Inferior parietal cortex (tissue), 1 donor: ENCODE measurements at regions not wholly inside any gene's neighbourhood (a gene's known extent, or its start where the extent isn't known, plus 50 kb on each side); places are given as distances from the start of the nearest gene placed in this dataset.
"Not testable (repeated sequence)": the region's sequence is repeated elsewhere in the genome, so short reads cannot be mapped to it uniquely, and the experiment has no call there.

ENCODE experiments used
- DNase-seq: peaks from one replicate; pipeline ENCODE4 v3.0.0-alpha.2; 2016; ENCODE audit errors: extremely low spot score

DNA sequence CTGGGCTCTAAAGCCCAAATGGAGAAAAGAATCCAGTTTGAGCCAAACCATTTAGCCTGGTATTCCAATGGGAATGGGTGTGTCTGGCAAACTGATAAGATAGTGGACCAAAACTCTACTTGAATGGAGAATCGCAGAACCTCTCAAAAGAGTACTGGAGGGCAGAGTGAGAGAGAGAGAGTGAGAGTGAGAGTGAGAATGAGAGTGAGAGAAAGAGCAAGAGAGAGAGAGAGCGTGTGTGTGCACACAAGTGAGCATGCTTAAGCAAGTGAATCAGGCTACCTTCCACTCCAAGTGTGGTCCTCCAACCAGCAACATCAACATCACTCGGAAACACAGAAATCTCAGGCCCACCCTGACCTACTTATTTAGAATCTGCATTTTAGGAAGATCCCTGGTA, 58.8 kb downstream of the UQCRFS1 start:
- no peak for DNase-seq

DNA sequence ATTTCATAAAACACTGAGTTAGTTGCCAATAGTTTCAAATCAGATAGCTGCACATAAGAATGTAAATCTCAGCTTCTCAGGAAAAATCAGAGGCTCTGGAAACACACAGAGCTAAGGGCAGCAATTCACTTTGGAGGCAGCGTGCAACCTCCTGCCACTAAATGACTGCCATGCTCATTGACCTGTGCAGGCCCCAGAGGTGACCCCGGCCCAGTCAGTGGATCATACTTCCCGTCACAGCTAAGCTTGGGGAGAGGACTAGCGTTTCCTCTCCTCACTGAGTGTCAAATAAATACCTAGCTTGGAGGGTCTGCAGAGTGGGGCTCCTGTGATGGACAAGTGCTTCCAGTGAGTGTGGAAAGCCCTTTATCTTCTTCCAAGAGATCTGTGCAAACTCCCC, 67.2 kb downstream of the UQCRFS1 start:
- no peak for DNase-seq

DNA sequence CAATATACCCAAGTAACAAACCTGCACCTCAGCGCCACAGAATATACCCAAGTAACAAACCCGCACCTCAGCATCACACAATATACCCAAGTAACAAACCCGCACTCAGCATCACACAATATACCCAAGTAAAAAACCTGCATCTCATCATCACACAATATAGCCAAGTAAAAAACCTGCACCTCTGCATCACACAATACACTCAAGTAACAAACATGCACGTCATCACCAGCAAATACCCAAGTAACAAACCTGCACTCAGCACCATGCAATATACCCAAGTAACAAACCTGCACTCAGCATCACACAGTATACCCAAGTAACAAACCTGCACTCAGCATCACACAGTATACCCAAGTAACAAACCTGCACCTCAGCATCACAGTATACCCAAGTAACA, 69.8 kb downstream of the UQCRFS1 start:
- DNase-seq, result no peak

DNA sequence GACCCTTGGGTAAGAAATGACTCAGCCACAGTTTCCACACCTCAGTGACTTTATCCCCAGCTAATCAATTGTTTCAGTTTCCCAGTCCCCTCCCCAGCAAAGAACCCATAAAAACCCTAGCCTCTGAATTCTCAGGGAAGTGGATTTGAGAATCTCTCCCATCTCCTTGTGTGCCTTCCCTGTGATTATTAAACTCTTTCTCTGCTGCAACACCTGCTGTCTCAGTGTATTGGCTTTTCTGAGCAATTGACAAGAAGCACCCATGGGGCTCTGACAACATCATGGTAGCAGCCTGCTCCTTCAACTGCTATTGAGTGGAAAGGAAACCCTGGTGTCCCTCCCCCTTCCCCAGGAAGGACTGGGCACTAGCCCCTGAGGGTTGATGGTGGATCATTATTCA, 73.7 kb downstream of the UQCRFS1 start:
- DNase-seq, result no peak

DNA sequence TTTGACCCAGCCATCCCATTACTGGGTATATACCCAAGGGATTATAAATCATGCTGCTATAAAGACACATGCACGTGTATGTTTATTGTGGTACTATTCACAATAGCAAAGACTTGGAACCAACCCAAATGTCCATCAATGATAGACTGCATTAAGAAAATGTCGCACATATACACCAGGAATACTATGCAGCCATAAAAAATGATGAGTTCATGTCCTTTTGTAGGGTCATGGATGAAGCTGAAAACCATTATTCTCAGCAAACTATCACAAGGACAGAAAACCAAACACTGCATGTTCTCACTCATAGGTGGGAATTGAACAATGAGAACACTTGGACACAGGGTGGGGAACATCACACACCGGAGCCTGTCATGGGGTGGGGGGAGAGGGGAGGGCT, 74.7 kb downstream of the UQCRFS1 start:
- not testable (repeated sequence) for DNase-seq

DNA sequence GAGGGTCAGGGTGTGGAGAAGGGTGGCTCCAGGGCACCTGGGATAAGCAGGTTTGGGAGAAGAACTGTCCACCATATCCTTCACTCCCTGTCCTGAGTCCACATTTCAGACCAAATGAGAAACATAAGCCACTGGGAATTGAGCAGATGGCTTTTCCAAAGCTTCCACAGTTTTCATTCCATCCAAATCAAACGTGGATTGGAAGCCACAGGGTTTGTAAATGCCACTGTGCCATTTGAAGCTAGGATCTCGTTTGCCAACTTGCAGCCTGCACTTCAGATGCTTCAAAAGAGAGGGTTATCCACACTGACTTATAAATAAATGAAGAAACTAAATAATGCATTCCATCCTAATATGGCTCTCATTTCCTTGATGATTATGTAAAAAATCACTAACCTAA, 81.5 kb downstream of the UQCRFS1 start:
- DNase-seq, result no peak

DNA sequence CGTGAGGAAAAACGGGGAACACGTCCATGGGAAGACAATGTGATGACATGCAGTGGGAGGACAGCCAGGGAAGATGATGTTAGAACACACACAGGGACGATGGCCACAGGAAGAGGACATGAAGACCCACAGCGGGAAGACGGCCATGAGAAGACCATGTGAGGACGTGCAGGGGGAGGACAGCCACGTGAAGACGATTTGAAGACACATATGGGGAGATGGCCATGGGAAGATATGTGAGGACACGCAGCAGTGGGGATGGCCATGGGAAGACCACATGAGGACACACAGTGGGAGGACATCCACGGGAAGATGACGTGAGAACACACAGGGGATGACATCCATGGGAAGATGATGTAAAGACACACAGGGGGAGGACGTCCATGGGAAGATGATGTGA, 83.8 kb downstream of the UQCRFS1 start:
- DNase-seq, result no peak

DNA sequence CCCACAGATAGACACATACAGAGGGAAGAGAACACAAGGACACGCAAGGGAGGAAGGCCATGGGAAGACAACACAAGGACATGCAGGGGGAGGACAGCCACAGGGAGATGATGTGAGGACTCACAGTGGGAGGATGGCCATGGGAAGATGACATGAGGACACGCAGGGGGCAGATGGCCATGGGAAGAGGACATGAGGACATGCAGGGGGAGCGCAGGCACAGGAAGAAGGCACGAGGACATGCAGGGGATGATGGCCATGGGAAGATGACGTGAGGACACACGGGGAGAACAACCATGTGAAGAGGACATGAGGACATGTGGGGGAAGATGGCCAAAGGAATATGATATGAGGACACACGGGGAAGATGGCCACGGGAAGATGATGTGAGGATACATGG, 84.7 kb downstream of the UQCRFS1 start:
- DNase-seq, result no peak

DNA sequence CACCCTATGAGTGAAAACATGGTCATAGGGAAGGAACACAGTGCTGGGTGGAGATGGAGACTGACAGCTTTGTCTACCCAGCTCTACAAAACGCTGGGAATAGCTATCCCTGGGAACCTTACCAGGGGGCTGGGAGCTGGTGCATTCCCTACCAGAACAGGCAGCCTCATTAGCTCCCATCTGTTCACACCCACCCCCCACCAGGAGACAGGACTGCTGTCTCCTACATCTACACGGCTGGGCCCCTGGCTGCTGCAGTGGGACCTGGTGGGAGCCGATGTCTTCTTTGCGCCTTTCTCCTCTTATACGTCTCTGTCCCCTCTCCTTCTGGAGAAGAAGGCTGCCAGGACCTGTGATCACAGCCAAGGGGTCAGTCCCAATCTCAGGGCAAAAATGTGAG, 90.8 kb downstream of the UQCRFS1 start:
- DNase-seq, result no peak

DNA sequence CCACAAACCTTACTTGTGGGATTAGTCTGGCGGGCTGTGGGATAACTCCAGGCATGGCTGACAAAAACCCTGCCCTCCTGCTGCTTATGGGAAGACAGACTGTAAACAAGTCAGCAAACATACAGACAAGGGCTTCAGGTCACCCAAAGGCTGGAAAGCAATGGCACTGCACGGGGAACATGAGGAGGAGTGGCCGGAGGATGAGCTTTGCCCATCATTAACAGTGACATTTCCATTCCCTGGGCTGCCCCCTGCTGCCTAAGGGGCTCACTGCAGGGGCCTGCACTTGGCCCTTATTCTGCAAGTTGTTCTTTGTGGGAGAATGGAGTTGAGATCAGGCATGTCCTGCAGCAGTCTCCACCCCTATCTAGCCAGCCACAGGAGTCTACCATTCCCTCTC, 91.3 kb downstream of the UQCRFS1 start:
- DNase-seq, result no peak

DNA sequence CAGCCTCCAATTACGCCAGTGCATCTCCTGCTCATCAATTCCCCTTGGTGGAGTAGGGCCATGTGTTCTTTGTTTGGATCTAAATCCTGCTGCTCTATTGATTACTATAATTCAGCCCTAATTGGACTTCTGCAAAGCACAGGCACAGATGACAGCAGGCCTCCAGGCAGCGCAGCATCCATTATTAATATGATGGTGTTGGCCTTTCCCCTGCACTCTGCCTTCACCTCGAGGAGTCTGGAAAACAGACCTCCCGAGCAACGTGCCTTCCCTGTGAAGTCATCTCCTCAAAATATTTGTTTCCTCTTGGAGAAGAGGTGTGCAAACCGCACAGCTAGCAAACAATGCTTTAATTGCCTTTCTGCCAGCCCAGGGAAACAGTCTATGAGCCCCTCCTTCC, 92.5 kb downstream of the UQCRFS1 start:
- no peak for DNase-seq

DNA sequence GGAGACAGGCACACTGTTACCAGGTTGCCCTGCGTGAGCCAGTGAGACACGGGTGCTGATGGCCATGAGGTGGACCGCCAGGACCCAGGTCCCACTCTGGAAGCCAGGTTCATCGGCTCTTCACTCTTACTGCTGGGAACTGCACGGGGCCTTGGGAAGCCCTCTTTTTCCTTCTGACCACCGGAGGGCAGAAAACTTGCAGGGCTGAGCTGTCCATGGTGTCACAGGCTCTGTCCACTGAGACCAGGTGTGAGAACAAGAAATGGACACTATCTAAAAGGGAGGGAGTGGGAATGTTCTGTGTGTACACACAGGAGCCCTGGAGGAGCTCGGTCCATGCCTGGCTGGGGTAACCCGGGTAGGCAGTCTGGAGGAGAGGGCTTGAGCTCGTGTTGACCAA, 93.4 kb downstream of the UQCRFS1 start:
- no peak for DNase-seq

DNA sequence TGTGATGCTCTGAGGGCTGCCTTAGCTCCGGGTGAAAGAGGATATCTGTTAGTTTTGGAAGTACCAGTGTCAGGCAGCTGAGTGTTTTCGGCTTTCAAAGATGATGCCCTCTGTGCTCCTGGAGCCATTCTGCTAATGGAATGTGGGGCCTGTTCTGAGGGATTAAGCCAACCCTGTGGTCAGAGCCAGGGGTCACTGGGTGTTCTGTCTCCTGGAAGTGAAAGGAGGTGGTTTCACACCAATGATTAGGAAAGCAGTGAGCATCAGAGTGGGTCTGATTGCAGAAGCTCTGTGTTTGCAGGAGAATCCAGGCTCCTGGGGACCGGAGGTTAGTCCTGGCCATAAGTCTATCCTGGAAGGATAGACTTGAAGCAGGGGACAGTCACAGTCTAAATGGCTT, 94.6 kb downstream of the UQCRFS1 start:
- no peak for DNase-seq

DNA sequence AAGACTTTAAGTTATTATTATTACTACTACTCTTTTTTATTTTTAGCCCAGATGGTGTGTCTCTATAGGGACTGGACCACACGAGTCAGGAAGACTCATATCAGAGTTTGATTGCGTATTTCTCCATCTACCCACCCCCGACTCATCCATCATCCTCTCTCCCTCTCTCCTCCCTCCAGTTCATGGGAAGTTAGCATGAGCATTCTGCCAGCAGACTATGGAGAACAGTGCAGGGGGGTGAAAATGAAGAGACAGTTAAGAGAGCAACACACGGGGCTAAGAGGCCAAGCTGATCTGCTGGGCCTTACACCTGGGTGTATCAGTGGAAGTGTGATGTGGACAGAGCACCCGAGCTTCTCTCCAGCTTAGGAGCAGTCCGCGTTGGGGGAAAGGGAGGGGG, 95.0 kb downstream of the UQCRFS1 start:
- DNase-seq, result no peak

DNA sequence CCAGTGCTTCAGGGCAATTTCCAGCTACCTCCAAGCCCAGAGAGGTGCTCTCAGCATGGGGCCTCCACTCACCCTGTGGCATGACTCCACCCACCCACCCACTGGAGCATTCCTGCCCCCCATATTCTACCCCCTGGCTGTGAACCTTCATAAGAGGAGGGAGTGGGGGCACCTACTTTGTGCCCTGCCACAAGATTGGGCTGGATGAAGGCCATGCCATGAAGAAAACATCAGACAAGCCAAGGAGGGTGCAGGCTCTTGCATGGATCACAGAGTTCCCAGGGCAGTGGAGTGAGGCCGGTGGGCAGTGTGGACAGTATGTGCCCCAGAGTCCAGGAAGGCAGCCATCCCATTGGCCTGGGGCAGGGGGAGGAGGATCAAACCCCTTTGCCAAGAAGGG, 97.8 kb downstream of the UQCRFS1 start:
- DNase-seq, result no peak

DNA sequence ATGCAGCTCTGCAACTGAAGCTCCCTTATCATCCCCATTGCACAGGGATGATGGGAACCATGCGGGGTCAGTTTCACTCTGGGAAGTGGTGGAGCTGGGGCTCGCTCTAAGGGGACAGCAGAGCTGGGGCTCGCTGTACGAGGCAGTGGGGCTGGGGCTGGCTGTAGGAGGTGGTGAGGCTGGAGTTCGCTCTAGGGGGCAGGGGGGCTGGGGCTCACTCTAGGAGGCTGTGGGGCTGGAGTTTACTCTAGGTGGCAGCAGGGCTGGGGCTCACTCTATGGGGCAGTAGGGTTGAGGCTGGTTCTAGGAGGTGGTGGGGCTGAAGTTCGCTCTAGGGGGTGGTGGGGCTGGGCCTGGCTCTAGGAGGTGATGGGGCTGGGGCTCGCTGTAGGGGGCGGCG, 99.1 kb downstream of the UQCRFS1 start:
- DNase-seq, result no peak

DNA sequence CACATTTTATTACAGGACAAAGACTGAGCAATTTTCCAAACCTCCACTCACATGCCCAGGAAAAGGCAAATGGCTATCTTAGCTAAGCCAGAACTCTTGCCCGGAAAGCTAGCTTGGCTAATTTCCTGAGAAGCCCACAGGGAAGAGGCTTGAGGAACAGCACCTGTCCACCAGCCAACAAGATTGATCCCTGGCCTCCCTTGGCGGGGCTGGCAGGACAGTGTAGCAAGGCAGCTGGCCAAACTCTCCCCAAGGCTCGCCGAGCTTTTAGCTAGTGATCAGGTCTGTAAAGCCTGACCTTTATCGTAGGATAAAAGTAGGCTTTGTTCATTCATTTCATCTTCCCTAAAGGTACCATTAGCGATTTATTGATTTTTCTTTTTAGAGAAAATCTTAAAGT, 101.4 kb downstream of the UQCRFS1 start:
- DNase-seq, result no peak

DNA sequence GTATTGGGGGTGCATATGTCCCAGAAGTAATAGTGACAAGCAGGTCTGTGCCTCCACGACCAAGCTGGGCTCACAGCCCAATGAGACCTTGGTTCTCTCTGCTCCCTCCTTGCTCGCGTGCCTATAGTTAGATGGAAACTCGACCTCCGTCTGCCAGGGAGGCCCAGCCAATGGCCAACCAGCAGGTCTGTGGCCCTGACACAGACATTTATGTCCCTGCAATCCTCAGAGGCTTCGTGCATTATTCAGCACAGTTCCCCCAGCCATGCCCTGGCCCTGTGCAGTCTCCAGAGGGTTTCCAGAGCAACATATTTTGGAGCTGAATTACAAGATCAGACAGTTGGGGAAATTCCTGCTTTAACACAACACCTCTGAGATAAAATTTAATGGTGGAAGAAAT, 105.1 kb downstream of the UQCRFS1 start:
- no peak for DNase-seq

DNA sequence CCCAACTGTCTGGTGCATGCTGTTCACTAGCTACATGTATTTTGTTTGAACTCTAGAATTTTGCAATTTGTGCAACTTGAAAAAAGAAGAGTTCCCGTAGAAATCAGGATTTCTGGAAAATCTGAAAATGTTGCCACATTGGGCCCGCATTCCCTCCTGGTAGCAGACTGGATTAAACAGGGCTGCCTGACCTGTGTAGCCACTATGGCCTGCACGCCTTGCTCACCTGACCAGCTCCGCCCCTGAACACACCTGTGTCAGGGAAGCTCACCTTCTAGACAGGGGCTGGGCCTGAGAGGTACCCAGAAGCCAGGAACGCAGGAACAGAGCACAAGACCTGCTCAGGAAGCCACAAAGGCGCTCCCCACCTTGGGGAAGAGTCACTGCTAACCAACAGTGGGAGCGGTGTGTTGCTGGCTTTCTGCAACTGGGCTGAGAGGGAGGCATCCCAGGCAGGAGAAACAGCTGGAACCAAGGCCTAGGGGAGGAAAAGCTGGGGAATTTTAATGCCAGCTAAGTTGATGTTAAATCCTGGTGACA, 106.5 kb downstream of the UQCRFS1 start:
- no peak for DNase-seq

DNA sequence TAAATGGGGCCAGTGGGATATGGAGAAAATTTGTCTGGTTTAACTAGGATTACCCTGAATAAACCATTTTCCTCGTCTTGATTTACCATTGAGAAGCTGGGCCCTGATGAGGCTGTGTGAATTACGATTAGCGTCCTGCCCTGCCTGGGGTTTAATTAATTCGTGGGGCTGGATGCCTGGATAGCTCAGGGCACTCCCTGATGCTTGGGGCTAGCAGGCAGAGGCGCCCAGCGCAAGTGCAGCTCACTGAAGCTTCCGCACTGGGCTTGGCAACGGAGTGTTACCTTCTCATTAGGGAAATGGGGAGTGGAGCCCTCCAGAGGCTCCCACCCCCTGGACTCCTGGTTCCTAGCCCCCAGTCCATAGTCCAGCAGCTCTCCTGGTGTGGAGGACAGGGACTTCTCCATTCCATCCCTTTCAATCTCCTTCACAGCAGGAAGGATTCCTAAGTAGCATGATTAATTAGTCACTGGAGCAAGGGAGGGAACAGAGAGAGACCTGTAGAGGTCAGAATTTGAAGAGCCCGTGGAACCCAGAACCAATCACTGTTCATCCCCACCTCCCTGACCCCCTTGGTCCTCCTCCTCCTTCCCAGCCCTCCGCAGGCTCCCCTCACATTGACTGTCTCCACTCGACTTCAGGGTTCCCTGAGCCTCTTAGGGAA, 107.2 kb downstream of the UQCRFS1 start:
- DNase-seq, result no peak

DNA sequence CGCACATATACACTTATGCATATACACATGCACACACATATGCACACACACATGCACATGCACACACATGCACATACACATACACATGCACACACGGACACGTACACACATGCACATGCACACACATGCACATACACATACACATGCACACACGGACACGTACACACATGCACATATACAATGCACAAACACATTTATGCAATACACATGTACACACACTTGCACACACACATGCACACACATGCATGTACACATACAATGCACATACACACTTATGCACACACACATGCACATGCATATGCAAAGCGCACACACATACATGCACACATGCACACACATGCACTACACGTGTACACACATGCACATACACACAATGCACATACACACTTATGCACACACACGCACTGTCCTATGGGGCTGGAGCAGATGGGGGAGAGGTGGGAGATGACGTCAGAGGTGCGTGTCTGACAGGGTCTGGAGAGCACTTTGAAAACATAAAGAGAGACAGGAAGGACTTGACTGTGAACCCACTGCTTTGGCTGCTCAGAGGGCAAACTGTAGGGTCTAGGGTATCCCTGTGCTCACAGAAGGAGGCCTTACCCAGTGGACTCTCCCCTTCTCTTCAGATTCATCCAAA, 108.2 kb downstream of the UQCRFS1 start:
- DNase-seq, result no peak

DNA sequence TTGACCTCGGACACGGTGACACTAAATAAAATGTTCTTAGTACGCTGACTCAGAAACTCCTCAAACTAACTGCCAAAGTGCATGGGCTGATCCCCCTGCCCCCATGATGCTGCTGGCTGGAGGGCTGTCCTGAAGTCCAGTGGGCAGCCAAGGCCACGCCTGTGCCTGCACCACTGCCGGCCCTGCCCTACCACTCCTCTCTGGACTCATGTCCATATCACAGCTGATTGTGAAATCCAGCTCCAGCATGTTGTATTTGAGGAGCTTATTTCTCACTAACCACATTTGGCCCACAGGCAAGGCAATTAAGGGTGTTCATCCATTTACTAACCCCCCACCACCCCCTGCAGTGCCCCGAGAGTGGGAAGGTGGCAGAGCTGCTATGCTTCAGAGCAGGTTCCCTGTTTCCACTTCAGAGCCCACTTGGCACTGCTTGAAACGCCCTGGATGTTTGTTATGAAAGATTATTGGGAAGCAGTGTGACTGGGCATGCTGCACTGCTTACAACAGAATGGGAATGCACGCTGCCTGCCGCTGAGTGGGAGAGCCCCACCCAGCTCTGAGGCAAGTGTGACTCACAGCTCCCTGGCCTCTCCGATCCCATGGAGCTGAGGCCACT, 114.0 kb downstream of the UQCRFS1 start:
- DNase-seq, result no peak

DNA sequence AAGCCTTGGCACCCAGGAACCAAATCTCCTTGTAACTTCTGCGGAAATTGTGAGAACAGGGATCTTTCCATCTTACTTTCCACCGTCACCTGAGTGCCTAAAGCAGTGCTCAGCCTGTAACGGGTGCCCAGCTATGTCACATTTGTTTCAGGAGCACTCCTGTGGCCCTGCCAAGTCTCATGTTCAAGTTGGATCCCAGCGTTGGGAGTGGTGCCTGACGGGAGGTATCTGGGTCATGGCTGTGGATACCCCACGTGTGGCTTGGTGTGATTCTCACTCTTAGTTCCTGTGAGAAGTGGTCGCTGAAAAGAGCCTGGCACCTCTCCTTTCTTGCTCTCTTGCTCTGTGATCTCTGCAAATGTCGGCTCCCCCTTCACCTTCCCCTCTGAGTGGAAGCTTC, 114.9 kb downstream of the UQCRFS1 start:
- DNase-seq, result no peak
